Endothelial cell of hepatic sinusoid (primary cell): ENCODE measurements at regions not wholly inside any gene's neighbourhood (a gene's known extent, or its start where the extent isn't known, plus 50 kb on each side); places are given as distances from the start of the nearest gene placed in this dataset.

Source experiments
- in situ Hi-C: cut with HindIII; loops from 2 replicates; pipeline ENCODE4 v1.10.0; 2017; ENCODE audit warnings: low sequenced_read_pairs

DNA sequence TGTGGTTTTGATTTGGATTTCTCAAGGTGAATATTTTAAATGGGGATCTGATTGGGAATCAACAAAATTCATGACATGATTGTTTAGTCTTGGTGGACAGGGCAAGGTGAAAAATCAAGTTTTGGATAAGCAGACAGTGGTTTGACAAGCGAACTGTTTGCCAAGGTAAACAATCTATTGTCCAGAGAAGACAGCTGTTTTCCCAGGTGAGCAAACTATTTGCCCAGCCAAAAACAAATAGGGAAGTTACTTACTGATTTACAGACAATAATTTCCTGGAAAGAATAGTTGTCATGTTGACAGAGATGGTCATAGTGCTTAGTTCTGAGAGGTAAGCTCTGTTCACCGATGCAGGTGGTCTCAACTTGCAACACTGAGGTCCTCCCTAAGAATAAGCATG is 94.0 kb upstream of the STEAP1B start:
- in situ Hi-C loops: no loop called here

DNA sequence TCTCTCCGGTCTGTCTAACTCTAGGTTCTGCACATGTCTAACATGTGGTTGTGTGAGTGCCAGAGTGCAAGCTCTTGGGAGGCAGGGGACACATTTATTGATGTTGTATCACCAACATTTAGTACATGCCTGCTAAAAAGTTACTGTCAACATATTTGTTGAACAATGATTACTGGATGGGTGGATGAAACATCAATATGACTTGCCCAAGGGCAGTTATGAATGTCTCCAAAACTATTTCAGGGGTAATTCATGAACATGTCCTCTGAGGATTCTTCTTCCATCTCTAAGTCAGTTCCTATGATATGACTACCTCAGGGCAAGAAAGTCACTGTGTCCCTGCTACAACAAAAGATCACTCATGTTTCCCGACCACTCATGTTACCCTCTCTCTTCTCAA is 91.3 kb upstream of the STEAP1B start:
- in situ Hi-C loops: no loop called here

DNA sequence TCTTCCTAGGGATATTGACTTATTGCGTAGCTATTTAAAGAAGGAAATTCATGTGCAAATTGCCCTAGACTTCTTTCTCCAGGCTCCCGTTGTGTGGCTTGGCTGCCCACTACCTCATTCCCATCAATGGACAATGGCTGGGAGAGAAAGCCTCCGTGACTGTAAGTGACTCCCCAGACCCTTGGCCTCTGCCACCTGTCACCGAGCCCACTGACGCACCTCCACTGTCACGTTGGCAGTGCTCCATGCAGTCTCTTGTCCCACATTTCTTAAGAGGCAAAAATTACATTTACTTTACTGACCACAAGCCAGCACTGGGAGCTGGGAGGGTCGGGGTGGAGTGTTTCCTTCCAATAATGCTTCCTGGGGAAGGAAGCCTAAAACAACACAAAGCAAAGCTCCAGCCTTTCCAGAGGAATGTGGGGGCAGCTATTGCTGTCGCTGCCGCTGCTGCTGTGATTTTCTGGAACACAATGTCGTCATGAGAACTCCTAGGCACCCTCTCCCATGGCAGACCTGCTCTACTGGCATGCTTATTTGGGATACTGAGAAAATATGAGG is 89.7 kb upstream of the STEAP1B start:
- in situ Hi-C loops: loop anchor here (5.0 kb wide), 2 partner anchors 73 to 128 kb away; no protein-coding TSS in a partner anchor

DNA sequence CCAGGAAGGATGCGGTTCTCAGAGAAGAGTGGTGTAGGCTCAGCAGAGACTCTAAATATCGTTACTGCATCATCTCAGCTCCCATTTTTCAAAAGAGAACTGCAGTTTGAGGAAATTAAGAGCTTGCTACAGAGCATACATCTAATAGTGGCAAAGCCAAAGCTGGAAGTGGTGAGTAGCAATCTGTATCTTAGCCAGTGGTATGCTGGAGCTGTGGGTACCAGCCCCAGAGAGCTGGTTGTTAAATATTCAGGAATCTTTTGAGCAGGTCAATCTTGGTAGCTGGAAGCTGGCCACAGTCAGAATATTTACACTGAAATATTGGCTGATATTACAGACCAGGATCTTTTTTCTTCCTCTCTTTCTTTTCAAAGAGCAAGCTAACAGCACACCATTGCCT is 88.4 kb upstream of the STEAP1B start:
- in situ Hi-C loops: loop anchor here (5.0 kb wide), 2 partner anchors 74 to 129 kb away; no protein-coding TSS in a partner anchor

DNA sequence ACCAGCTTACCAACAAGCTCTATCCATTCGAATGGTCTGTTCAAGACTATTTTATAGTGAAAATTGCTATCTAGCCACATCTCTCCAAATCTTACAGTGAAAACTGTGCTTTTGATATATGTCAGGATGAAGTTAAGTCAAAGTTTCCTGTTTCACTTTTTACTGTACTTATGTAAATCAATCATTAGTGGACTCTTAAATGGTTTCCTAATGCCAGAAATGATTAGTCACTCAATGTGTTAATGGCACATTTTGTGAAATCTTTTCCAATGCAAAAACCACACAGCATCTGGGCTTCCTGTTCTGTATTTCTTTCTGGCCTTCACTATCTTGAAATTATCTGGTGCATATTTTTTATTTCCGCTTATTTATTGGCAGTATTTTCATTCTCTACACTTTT is 87.3 kb upstream of the STEAP1B start:
- in situ Hi-C loops: loop anchor here (5.0 kb wide), 2 partner anchors 75 to 130 kb away; no protein-coding TSS in a partner anchor

DNA sequence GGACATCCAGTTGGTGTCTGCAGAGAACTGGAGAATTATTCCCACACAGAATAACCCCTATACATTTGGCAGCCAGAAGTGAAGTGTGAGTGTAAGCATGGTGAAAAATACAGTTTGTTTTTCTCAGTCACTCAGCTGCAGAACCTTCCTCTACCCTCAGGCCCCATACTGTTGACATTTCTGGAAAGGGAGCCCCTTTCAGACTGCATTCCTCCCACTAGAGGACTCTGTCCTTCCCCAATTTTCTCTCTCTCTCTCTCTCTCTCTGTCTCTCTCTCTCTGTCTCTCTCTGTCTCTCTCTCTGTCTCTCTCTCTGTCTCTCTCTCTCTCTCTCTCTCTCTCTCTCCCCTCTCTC is 86.8 kb upstream of the STEAP1B start:
- in situ Hi-C loops: loop anchor here (5.0 kb wide), 2 partner anchors 76 to 131 kb away; no protein-coding TSS in a partner anchor

DNA sequence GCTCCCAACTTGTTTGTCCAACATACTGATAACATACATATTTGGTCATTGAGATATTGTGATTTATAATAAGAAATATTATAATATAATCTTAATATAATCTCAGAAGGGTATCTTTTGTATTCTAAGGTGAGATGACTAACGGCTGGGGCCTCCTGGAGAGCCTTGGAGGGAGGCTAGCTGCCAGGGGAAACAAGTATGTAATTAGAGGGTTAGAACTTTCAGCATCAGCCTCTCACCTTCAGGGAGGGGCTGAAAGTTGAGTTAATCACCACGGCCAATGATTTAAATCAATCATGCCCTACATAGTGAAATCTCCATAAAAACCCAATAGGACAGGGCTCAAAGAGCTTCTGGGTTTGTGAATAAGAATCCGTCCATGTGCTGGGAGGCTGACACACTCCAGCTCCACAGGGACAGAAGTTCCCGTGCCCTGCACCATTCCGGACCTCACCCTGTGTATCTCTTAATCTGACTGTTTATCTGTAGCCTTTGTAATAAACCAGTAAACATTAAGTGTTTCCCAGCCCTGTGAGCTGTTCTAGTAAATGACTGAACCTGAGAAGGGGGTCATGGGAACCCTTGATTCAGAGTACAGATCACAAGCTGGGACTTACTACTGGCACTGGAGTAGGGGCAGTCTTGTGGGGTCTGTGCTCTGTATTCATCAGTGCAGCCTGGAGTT is 86.3 kb upstream of the STEAP1B start:
- in situ Hi-C loops: loop anchor here (5.0 kb wide), 2 partner anchors 76 to 131 kb away; no protein-coding TSS in a partner anchor

DNA sequence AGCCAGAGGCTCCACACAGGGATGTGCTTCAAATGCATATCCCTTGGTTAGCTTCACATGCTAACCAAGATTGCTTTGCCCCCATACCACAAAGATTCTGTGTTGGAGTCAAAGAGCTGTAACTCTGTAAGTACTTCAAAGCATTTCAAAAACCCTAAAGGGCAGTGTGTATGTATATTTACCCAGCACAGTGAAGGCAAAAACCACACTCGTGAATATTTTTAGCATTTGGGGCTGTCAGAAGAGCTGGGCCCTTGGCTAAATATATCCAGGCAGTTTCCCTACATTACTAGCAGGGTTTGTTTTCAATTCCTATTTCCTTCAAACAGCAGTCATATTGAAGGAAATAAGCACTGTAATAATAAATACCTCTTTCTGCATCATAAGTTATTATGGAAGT is 84.2 kb upstream of the STEAP1B start:
- in situ Hi-C loops: no loop called here

DNA sequence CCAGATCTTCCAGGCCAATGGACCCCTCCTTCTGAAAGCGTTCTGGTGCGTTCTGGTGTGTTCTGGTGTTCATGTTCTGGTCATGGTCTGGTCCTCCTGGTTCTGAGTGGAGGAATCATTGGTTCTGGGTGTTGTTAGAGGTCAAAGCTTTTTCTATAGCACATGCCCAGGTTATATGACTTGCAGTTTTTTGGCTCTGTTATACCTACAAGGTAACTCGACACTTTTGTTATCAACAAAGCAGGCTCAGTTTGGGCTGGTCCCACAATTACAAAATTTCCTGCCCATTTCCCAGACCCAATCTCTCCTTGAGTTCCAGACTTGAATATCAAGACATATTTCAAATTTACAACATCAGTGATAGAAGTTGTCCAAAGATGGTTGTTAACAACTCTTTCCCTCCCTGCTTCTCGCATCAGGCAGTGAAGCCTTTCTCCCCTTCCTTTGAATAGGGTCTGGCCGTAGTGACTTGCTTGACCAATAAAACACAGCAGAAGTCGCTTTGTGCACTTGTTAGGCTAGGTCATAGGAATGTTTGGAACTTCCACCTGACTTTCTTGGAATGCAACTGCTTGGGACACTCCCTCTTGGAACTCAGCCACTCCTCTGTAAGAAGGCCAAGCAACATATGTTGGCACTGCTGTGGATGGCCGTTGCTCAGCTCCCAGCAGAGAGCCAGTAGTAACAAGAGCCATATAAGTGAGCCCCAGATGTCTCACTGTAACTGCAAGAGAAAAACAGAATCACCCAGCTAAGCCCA is 83.1 kb upstream of the STEAP1B start:
- in situ Hi-C loops: no loop called here

DNA sequence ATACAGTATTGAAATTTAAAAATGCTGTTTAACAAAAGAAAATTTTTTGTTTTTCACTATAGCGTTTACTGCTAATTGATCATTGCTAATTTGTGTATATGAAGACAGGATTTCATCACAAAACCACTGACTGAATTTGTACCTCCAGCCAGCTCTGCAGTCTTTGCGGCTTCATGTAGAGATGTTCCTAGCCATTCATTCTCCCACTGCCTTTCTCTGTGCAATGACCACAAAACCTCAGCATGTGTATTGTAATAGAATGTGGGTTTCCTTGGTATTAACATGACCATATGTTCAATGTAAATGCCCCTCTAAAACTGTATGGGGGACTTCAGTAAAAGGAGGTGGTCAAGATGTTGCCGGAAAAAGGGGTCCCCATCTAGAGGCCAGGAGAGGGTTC is 81.1 kb upstream of the STEAP1B start:
- in situ Hi-C loops: no loop called here

DNA sequence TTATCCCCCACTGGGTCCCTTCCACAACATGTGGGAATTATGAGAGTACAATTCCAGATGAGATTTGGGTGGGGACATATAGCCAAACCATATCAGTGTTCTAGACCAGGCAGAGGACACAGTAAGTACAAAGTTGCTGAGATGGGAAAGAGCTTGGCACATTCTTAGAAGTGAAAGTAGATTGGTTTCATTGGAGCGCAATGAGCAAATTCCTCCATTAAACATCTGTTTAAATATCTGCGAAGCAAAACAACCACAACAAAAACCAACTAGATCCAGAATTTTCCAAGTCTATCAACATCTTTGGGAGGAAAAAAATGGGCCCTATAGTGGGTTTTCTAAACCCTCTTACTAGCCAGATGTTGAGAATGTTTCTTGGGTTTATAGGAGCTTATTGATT is 80.0 kb upstream of the STEAP1B start:
- in situ Hi-C loops: no loop called here

DNA sequence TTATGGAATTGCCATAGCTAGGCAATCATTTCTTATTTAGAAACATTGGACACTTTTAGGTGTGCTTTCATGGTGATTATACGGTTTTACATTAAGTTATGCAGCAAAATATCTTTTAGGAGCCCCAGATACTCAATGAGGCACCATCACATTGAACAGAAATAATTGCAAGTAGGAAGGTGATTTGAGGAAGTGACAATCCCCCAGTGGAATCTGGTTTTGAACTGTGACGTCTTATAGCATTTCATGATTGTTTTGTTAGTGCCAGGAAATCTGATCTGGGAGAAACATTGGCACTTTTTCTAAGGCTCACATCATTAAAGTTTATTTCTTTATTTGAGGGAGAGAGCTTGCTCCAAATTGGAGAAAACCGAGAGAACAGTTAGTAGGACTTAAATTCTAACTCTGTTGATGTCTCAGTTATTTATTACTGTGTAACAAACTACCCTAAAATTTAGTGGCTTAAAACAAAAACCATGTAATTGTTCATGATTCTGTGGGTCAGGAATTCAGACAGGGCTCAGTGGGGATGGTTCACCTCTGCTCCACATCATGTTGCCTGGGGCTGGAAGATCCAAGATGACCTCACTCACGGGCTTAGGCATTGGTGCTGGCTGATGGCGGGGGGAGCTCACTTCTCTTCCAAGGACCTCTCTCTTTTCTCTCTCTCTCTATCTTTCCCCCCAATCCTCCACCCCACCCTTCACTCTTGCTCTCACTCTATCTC is 78.2 kb upstream of the STEAP1B start:
- in situ Hi-C loops: no loop called here

DNA sequence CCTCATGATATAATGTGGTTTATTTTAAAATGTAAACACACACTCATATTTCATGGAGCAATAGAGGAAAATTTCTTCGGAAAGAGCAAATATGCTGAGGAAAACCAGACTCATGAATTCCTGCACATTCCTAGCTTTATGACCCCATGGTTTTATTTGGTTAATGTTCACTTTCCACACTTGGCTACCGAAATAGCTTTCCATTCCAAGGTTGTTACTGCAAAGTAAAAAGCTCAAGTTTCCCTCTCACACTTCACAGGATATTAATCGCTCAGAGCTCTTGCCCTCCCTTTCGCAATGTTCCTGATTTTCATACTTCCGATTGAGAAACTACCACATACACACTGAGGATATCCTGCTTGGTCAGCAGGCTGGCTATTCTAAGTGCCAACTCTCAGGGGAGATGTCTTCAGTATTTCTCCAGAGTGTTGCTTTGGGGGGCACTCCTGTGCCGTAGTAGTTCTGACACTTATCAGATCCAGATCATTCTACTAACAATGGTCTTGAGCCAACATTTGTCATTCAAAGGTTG is 77.5 kb upstream of the STEAP1B start:
- in situ Hi-C loops: no loop called here

DNA sequence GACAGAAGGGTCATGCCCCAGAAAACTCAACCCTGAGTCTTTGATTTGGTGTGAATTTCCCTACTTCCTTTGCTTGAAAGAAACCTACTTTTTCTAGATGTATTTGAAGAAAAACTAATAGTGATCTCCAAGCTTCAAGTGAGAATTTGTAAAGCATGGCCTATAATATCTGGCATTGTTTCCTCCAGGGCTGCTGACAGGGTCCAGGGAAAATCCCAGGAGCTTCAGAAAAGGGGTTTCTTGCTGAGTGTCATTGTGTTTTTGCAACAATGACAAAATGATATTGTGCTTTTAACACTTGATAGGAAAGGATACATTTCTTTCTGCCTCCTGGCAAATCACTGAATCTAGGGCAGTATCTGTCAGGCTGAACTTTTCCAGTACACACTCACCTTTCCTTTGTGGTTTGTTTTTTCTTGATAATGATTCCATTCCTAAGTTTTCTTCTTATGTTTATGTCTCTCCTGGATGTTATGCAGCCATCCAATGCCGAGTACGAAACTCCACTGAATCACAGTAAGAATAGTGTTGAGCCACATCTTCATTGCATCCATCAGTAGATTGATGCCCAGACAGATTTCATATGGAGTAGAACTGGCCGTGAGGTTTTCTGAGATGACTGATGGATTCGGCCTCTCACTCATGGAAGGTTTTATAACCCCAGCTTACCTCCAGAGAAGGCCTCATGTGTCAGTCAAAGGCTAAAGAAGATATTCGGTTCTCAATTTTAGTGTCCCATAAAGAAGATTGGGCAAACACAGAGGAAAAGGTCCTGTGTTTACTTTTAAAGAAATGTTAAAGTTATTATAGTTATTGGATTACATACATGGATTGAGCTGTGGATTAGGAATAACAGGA is 76.9 kb upstream of the STEAP1B start:
- in situ Hi-C loops: no loop called here

DNA sequence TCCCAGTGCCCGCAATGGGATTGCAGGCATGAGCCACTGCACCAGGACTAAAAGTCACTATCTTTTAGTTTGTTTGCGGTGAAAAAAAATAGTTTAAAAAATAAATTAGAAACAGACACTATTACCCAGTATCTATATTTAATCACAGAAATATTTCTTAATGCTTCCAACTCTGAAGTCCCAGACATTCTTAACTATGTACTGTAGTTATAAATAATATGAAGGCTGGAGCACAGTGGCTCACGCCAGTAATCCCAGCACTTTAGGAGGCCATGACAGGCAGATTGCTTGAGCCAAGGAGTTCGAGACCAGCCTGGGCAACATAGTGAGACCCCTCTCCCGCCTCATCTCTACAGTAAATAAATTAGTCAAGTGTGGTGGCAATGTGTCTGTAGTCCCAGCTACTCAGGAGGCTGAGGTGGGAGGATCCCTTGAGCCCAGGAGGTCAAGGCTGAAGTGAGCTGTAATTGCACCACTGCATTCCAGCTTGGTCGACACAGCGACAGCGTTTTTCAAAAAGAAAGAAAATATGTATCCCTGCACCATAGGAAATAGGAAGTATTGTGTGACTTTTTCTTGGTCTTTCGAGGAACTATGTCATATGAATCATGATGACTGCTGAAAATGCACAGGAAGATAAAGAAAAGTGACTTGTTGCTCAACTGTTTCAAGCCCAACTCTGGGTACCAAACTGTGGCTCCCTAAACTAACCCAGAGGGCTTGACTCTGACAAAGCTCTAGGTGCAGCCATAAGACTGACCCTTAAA is 74.9 kb upstream of the STEAP1B start:
- in situ Hi-C loops: no loop called here

DNA sequence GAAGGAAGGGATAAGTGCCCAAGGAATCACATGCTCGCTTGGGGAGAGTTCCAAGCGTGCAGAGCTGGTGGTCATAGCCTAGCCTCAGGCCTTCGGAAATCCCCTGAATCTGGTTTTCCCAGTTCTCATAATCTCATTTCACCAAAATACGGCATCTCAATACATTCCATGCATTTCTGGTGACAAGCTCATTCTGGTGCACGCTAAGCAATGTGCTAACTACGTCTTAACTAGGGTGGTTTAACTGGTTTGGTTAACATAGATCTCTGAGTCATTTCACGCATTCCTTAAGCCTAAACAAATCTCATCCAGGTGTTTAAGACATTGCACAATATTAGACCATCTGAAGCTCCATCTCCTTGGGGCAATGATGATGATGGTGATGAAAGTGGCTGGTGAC is 72.9 kb upstream of the STEAP1B start:
- in situ Hi-C loops: no loop called here

DNA sequence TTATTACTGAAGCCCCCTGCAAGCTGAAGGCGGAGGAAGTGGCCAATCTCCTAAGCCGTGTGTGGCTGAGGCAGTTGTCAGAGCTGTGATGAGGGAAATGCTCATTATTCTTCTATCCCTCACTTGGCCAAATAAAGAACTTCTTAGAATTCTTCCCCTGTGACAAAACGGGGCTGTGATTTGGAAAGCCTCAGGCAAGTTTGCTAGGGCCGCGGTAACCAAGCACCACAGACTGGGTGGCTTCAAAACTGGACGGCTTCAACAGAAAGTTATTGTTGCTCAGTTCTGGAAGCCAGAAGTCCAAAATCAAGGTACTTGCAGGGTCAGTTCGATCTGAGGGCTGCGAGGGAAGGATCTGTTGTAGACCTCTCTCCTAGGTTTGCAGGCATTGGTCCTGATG is 72.3 kb upstream of the STEAP1B start:
- in situ Hi-C loops: no loop called here

DNA sequence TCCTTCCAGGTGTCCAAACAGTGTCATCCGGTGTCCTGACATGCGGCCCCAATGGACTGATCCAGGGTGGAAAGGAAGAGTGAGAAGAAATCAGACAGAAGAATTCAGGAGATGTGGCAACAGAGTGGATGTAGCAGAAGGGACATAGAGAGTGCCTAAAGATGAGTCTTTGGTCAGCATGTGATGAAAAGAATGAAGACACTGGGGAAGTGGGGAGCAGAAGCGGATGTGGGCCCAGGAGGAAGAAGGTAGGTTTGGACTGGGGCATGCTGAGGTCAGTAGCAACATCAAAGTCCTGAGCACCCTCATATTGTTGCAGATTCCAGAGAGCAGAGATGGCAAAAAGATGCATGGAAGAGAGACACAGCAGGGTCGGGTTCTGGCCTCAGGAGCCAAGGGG is 71.8 kb upstream of the STEAP1B start:
- in situ Hi-C loops: no loop called here

DNA sequence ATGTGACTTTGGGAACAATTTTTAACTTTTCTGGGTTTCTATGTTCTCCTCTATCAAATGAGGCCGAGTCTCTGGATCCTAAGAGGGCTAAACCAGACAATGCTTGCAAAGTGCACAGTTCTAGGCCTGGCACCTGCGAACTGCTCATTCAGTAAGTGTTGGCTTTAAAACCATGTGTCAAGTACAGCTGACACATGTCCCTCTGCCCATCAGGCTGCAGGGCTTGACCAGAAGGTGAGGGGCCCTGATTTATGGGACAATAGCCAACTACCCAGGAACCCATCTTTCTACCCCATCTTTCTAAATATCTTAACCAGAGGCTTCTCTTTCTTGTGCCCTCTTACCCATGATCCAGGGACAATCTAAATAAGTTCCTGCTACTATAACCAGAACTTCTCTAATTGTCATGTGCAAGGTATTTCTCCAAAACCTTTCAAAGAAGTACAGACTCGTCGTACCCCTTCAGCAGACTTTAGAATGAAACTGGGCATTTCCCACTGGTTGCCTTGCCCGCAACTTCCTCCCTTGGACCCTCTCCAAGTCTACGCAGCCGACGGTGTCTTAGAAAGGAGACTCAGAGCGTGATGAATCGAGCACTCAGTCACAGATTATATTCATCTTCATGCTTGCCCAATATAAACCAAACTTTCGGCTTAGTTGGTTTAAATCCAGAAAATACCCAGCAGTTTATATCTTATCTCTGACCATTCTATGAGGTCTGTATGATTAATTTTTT is 69.8 kb upstream of the STEAP1B start:
- in situ Hi-C loops: no loop called here
